AG04450 (cell line): ENCODE measurements at regions not wholly inside any gene's neighbourhood (a gene's known extent, or its start where the extent isn't known, plus 50 kb on each side); places are given as distances from the start of the nearest gene placed in this dataset.

Experiments used
- CTCF ChIA-PET: fragments of 300-600, 350-600 bp; formaldehyde crosslinking; extraction: SDS; loops from one replicate; lab custom pipeline; 2022; ENCODE audit warnings: antibody characterized with exemption, inconsistent platforms; lab: Charles Lee
- POLR2A ChIA-PET: fragments of 350-600 bp; formaldehyde crosslinking; extraction: SDS; loops from one replicate; lab custom pipeline; 2021; ENCODE audit warnings: antibody characterized with exemption, inconsistent platforms; lab: Yijun Ruan, JAX
- DNase-seq: peaks from one replicate; pipeline ENCODE4 v3.0.0-alpha.2; 2011; ENCODE audit warnings: low read depth, low spot score
- H3K27ac ChIP-seq: one replicate; pipeline ENCODE4 v1.5.1; 2012; ENCODE audit warnings: low read depth, low read length, control low read depth
- H3K27me3 ChIP-seq: one replicate; pipeline ENCODE4 v1.6.0; 2012; ENCODE audit warnings: low read length; ENCODE audit not compliant: control insufficient read depth, insufficient read depth
- H3K4me3 ChIP-seq: 2 replicates; pipeline ENCODE4 v1.5.1; 2011; ENCODE audit warnings: mild to moderate bottlenecking, low read depth, low read length, control low read depth
- H3K9me3 ChIP-seq: 2 replicates; pipeline ENCODE4 v1.5.1; 2012; ENCODE audit warnings: low read length; ENCODE audit not compliant: control insufficient read depth, insufficient read depth
- TF ChIP-seq, protein P1 (sequence below): IDR thresholded peaks from 2 replicates; pipeline ENCODE4 v1.5.1; 2011; ENCODE audit warnings: low read depth, low read length, control low read depth, inconsistent platforms

- H3K4me3 ChIP-seq = no peak overlapping the region
- TF ChIP-seq, protein P1, sequence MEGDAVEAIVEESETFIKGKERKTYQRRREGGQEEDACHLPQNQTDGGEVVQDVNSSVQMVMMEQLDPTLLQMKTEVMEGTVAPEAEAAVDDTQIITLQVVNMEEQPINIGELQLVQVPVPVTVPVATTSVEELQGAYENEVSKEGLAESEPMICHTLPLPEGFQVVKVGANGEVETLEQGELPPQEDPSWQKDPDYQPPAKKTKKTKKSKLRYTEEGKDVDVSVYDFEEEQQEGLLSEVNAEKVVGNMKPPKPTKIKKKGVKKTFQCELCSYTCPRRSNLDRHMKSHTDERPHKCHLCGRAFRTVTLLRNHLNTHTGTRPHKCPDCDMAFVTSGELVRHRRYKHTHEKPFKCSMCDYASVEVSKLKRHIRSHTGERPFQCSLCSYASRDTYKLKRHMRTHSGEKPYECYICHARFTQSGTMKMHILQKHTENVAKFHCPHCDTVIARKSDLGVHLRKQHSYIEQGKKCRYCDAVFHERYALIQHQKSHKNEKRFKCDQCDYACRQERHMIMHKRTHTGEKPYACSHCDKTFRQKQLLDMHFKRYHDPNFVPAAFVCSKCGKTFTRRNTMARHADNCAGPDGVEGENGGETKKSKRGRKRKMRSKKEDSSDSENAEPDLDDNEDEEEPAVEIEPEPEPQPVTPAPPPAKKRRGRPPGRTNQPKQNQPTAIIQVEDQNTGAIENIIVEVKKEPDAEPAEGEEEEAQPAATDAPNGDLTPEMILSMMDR = no peak
- POLR2A ChIA-PET = no interaction called here
- H3K27me3 ChIP-seq = no peaks in the 10 kb centered on the region
- H3K9me3 ChIP-seq = no peaks in the 10 kb centered on the region
- no peak for DNase-seq
- CTCF ChIA-PET = interaction anchor here (0.5 kb wide), 1 partner anchor 483 kb away, joined by 3 read pairs; no protein-coding TSS in a partner anchor
- no peak overlapping the region for H3K27ac ChIP-seq
Measured at GRCh38 chr3:35426366-35426958, 212.9 kb upstream of the ARPP21 start.

DNA sequence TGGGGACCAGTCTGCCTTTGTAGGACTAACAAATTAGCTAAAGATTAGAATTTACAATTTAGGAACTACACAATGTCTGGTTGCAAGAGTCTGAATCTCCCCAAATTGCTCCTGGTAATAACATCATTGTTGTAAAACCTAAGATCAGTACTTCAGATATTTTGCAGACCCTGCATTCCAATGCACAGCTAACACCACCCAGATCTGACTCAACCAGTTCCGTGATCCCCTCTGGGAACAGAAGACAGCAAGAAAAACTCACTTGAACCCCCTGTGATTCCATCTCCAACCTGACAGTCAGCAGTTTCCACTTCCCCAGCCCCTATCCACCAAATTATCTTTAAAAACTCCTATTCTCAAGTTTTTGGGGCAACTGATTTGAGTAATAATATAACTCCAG, 201.9 kb upstream of the ARPP21 start:
- Histone ChIP-seq H3K4me3 (no peak overlapping the region), H3K27me3 (no peaks in the 10 kb centered on the region), H3K27ac (no peak overlapping the region), H3K9me3 (peaks cover 12% of the 10 kb centered on the region; the same call in 1 of the 2 replicates)
- TF ChIP-seq, protein P1 = no peak
- ChIA-PET CTCF (no interaction called here), POLR2A (no interaction called here)
- no peak for DNase-seq

GRCh38 chr3:35438101-35438500, 201.2 kb upstream of the ARPP21 start:
- ChIA-PET CTCF (no interaction called here), POLR2A (no interaction called here)
- H3K27ac ChIP-seq = no peak overlapping the region
- DNase-seq = no peak
- peaks cover 12% of the 10 kb centered on the region; the same call in 1 of the 2 replicates for H3K9me3 ChIP-seq
- TF ChIP-seq, protein P1 = no peak
- no peaks in the 10 kb centered on the region for H3K27me3 ChIP-seq
- H3K4me3 ChIP-seq = no peak overlapping the region

GRCh38 chr3:35439663-35440062, 199.7 kb upstream of the ARPP21 start:
- Histone ChIP-seq H3K27me3 (no peaks in the 10 kb centered on the region), H3K27ac (no peak overlapping the region), H3K9me3 (peaks cover 12% of the 10 kb centered on the region; the same call in 1 of the 2 replicates), H3K4me3 (no peak overlapping the region)
- ChIA-PET CTCF (no interaction called here), POLR2A (no interaction called here)
- TF ChIP-seq, protein P1 = no peak
- DNase-seq = no peak

DNA sequence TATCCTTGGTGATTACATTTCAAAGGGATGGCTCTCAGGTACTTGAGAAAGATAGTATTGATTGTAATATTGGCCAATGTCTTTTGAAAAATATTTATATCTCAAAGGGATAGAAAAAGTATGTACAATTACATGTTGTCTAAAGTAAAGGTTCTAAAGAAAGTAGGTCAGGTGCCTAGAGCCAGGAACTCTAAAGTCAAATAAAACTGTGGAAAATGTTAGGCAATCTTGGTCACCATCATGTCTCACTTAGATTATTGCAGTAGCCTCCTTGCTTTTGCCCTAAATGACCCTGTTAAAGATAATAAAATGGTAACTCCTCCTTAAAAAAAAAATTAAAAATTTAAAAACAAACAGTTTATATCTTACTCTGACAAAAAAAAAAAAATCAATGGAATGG, 198.5 kb upstream of the ARPP21 start:
- peaks cover 12% of the 10 kb centered on the region; the same call in 1 of the 2 replicates for H3K9me3 ChIP-seq
- TF ChIP-seq, protein P1 = no peak
- no peak overlapping the region for H3K27ac ChIP-seq
- H3K27me3 ChIP-seq = no peaks in the 10 kb centered on the region
- DNase-seq = no peak
- CTCF ChIA-PET = no interaction called here
- no peak overlapping the region for H3K4me3 ChIP-seq
- POLR2A ChIA-PET = no interaction called here
